HCT116 (cell line): ENCODE measurements at regions not wholly inside any gene's neighbourhood (a gene's known extent, or its start where the extent isn't known, plus 50 kb on each side); places are given as distances from the start of the nearest gene placed in this dataset.

Experiments used
- ATAC-seq: fragments of 200-7000 bp; cut with Tn5 transposase; 2 replicates; pipeline ENCODE4 v1.9.1; 2020; ENCODE audit warnings: mild to moderate bottlenecking, moderate library complexity
- BruUV-seq: library from RNA; stranded (reverse); fragments of 400-500 nt; replicated peaks from 2 replicates; lab custom pipeline; 2021; lab: Mats Ljungman, UMichigan
- CTCF ChIA-PET: fragments of 300-600 bp; sonication (Branson Sonifier 250); formaldehyde crosslinking; loops from one replicate; lab custom pipeline; 2021; ENCODE audit warnings: antibody characterized with exemption; lab: Charles Lee
- POLR2A ChIA-PET: fragments of 300-600, 350-600 bp; sonication (Branson Sonifier 250); formaldehyde crosslinking; loops from one replicate; lab custom pipeline; 2021; ENCODE audit warnings: antibody characterized with exemption; lab: Charles Lee
- RAD21 ChIA-PET, 2 experiments: fragments of 300-600 bp; sonication (Branson Sonifier 250); formaldehyde crosslinking; loops; one replicate each; lab custom pipeline; 2023; ENCODE audit warnings: low total read pairs in 2 of 2; ENCODE audit not compliant: uncharacterized antibody in 2 of 2, unreplicated experiment in 2 of 2, low non-redundant PET in 1 of 2; lab: Charles Lee
- DNase-seq: peaks from one replicate; pipeline ENCODE4 v3.0.0-alpha.2; 2010; ENCODE audit warnings: low read depth, low spot score
- H2AFZ ChIP-seq: fragments of 200-600 bp; shearing (Covaris generic), sonication (generic); 2 replicates; pipeline ENCODE4 v1.6.1; 2017; ENCODE audit warnings: low read depth, mixed run types, mixed read lengths, antibody characterized with exemption, low read length; ENCODE audit not compliant: poor library complexity, severe bottlenecking
- H3K27ac ChIP-seq: 2 replicates; pipeline ENCODE4 v1.5.1; 2012; ENCODE audit warnings: low read depth, low read length
- H3K27me3 ChIP-seq: fragments of 200-600 bp; sonication (generic); 2 replicates; pipeline ENCODE4 v1.6.1; 2016; ENCODE audit warnings: mixed run types, low read length, mixed read lengths; ENCODE audit not compliant: insufficient read depth
- H3K36me3 ChIP-seq, 2 experiments: fragments of 200-500 bp in 1 of 2; fragments of 200-600 bp in 1 of 2; sonication (Bioruptor generic) in 1 of 2; sonication (generic) in 1 of 2; 2 replicates each; pipeline versions ENCODE4 v1.5.1 to v1.6.1; 2014 to 2016; ENCODE audit warnings: low read length in 2 of 2, inconsistent platforms in 1 of 2, mixed read lengths in 1 of 2, mixed run types in 1 of 2; ENCODE audit not compliant: insufficient read depth in 2 of 2, control insufficient read depth in 1 of 2
- H3K4me1 ChIP-seq, 2 experiments: fragments of 200-600 bp in 1 of 2; sonication (generic) in 1 of 2; 2 replicates each; pipeline versions ENCODE4 v1.5.1 to v1.6.1; 2012 to 2017; ENCODE audit warnings: low read length in 2 of 2, inconsistent platforms in 1 of 2, mild to moderate bottlenecking in 1 of 2, mixed read lengths in 1 of 2, mixed run types in 1 of 2, moderate library complexity in 1 of 2; ENCODE audit not compliant: insufficient read depth in 2 of 2, control insufficient read depth in 1 of 2
- H3K4me2 ChIP-seq: fragments of 200-600 bp; sonication (generic); 2 replicates; pipeline ENCODE4 v1.6.1; 2017; ENCODE audit warnings: mixed run types, low read length, mixed read lengths
- H3K4me3 ChIP-seq, 2 experiments: fragments of 200-600 bp in 1 of 2; sonication (generic) in 1 of 2; replicated peaks in 1 of 2; 2 replicates each; pipeline ENCODE4 v1.5.1; 2011 to 2016; ENCODE audit warnings: low read length in 2 of 2, control low read depth in 1 of 2, low read depth in 1 of 2, mild to moderate bottlenecking in 1 of 2, mixed read lengths in 1 of 2, mixed run types in 1 of 2
- H3K79me2 ChIP-seq: fragments of 200-600 bp; sonication (generic); 2 replicates; pipeline ENCODE4 v1.6.1; 2017; ENCODE audit warnings: mild to moderate bottlenecking, mixed run types, low read length, moderate library complexity, mixed read lengths; ENCODE audit not compliant: insufficient read depth
- H3K9ac ChIP-seq: fragments of 200-600 bp; sonication (generic); 2 replicates; pipeline ENCODE4 v1.6.1; 2016; ENCODE audit warnings: low read length, mixed read lengths
- H3K9me2 ChIP-seq: fragments of 200-600 bp; sonication (generic), shearing (Covaris generic); 2 replicates; pipeline ENCODE4 v1.6.1; 2017; ENCODE audit warnings: mixed run types, mild to moderate bottlenecking, moderate library complexity; ENCODE audit not compliant: insufficient read depth
- H3K9me3 ChIP-seq, 2 experiments: fragments of 200-500 bp in 1 of 2; fragments of 200-600 bp in 1 of 2; sonication (Bioruptor generic) in 1 of 2; sonication (generic) in 1 of 2; 2 replicates each; pipeline ENCODE4 v1.6.1; 2014 to 2017; ENCODE audit warnings: low read length in 2 of 2, mixed read lengths in 2 of 2, inconsistent platforms in 1 of 2, low read depth in 1 of 2, mild to moderate bottlenecking in 1 of 2, mixed run types in 1 of 2, moderate library complexity in 1 of 2; ENCODE audit not compliant: control insufficient read depth in 1 of 2, insufficient read depth in 1 of 2
- H4K20me1 ChIP-seq: fragments of 200-600 bp; sonication (generic), shearing (Covaris generic); 2 replicates; pipeline ENCODE4 v1.6.1; 2017; ENCODE audit warnings: mixed run types, mild to moderate bottlenecking, moderate library complexity; ENCODE audit not compliant: insufficient read depth
- CBX3 ChIP-seq: IDR thresholded peaks from 2 replicates; pipeline ENCODE4 v1.6.1; 2012; ENCODE audit warnings: low read depth
- CEBPB ChIP-seq: IDR thresholded peaks from 2 replicates; pipeline ENCODE4 v1.6.1; 2012; ENCODE audit warnings: low read depth
- EGR1 ChIP-seq: IDR thresholded peaks from 2 replicates; pipeline ENCODE4 v1.6.1; 2012; ENCODE audit warnings: low read depth
- ELF1 ChIP-seq: IDR thresholded peaks from 2 replicates; pipeline ENCODE4 v1.6.1; 2012; ENCODE audit warnings: low read depth, borderline replicate concordance
- EZH2 ChIP-seq: fragments of 200-600 bp; sonication (generic); IDR thresholded peaks from 2 replicates; pipeline ENCODE4 v1.6.1; 2017; ENCODE audit warnings: antibody characterized with exemption, mixed run types
- EZH2phosphoT487 ChIP-seq: fragments of 200-600 bp; IDR thresholded peaks from 2 replicates; pipeline ENCODE4 v1.6.1; 2018; ENCODE audit warnings: antibody characterized with exemption, borderline replicate concordance
- FOSL1 ChIP-seq: IDR thresholded peaks from 2 replicates; pipeline ENCODE4 v1.6.1; 2012; ENCODE audit warnings: low read depth
- JUND ChIP-seq: IDR thresholded peaks from 2 replicates; pipeline ENCODE4 v1.6.1; 2012
- POLR2AphosphoS5 ChIP-seq: IDR thresholded peaks from 2 replicates; pipeline ENCODE4 v1.6.1; 2011; ENCODE audit warnings: mild to moderate bottlenecking, low read depth, low read length, moderate library complexity
- RAD21 ChIP-seq: IDR thresholded peaks from 2 replicates; pipeline ENCODE4 v1.6.1; 2012; ENCODE audit warnings: low read depth, mild to moderate bottlenecking
- SP1 ChIP-seq: IDR thresholded peaks from 2 replicates; pipeline ENCODE4 v1.6.1; 2012; ENCODE audit warnings: low read depth
- TCF7L2 ChIP-seq: IDR thresholded peaks from 2 replicates; pipeline ENCODE4 v1.7.0; 2011; ENCODE audit warnings: borderline replicate concordance, inconsistent platforms; ENCODE audit not compliant: insufficient read depth, insufficient read length; ENCODE audit errors: extremely low read depth
- ZFX ChIP-seq: fragments of 450-650 bp; IDR thresholded peaks from 2 replicates; pipeline ENCODE4 v1.6.1; 2017
- intact Hi-C: fragments of 100-400 bp; cut with micrococcal nuclease; formaldehyde crosslinking; loops from 2 replicates; pipeline ENCODE4 v1.10.0; 2022
- TF ChIP-seq, protein P1 (sequence below): IDR thresholded peaks from 2 replicates; pipeline ENCODE4 v1.6.1; 2012
- TF ChIP-seq, protein P2 (sequence below): IDR thresholded peaks from 2 replicates; pipeline ENCODE4 v1.6.1; 2011; ENCODE audit warnings: mild to moderate bottlenecking, low read length, moderate library complexity; ENCODE audit not compliant: insufficient replicate concordance; ENCODE audit errors: extremely low read depth
- TF ChIP-seq, protein P3 (sequence below): IDR thresholded peaks from 2 replicates; pipeline ENCODE4 v1.6.1; 2012
- TF ChIP-seq, protein P4 (sequence below), 3 experiments: fragments of 200-600 bp in 1 of 3; sonication (generic) in 1 of 3; IDR thresholded peaks in 2 of 3; conservative IDR thresholded peaks in 1 of 3; 2 replicates each; pipeline ENCODE4 v1.5.1; 2012 to 2017; ENCODE audit warnings: low read depth in 2 of 3, low read length in 2 of 3, antibody characterized with exemption in 1 of 3, borderline replicate concordance in 1 of 3, control low read depth in 1 of 3, mild to moderate bottlenecking in 1 of 3, mixed read lengths in 1 of 3, mixed run types in 1 of 3, moderate library complexity in 1 of 3; ENCODE audit not compliant: insufficient read depth in 1 of 3

DNA sequence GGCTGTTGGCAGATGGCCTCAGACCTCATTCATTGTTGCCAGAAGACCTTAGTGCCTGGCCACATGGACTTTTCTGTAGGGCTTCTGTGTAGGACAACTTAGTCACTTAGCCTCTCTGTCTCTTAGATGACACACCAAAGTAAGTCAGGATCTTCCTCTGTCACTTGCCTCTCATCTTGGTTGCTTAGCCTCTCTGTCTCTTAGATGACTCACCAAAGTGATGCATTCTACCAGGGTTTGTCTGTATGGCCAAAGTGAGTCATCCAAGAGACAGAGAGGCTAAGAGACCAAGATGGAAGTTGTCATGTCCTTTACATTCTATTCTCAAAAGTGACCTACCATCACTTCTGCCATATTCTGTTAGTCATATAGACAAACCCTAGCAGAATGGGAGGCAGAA lies 255.9 kb upstream of the DEFB112 start:
- BruUV-seq = no TSS peak
- ChIA-PET CTCF (no interaction called here), RAD21 (no interaction called here), POLR2A (no interaction called here)
- Histone ChIP-seq H3K4me2 (no peak overlapping the region), H3K9me2 (no peaks in the 10 kb centered on the region), H3K9ac (no peak overlapping the region), H3K27ac (no peak overlapping the region), H3K4me1 (no peaks in the 10 kb centered on the region), H3K27me3 (no peaks in the 10 kb centered on the region), H3K36me3 (no peaks in the 10 kb centered on the region; a peak in 1 of 4 replicates), H4K20me1 (no peaks in the 10 kb centered on the region), H2AFZ (no peak overlapping the region), H3K9me3 (peaks cover 4 to 7% of the 10 kb centered on the region in 2 experiments; a peak in 2 of 4 replicates), H3K79me2 (no peaks in the 10 kb centered on the region), H3K4me3 (no peak overlapping the region)
- ATAC-seq = no peak
- intact Hi-C loops = no loop called here
- DNase-seq = no peak
- TF ChIP-seq CBX3 (no peak), ZFX (no peak), FOSL1 (no peak), EGR1 (no peak), EZH2phosphoT487 (no peak), EZH2 (no peak), ELF1 (no peak), RAD21 (no peak), POLR2AphosphoS5 (no peak), JUND (no peak), TCF7L2 (no peak), SP1 (no peak), CEBPB (no peak)
- TF ChIP-seq, protein P1, sequence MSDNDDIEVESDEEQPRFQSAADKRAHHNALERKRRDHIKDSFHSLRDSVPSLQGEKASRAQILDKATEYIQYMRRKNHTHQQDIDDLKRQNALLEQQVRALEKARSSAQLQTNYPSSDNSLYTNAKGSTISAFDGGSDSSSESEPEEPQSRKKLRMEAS = no peak
- TF ChIP-seq, protein P2, sequence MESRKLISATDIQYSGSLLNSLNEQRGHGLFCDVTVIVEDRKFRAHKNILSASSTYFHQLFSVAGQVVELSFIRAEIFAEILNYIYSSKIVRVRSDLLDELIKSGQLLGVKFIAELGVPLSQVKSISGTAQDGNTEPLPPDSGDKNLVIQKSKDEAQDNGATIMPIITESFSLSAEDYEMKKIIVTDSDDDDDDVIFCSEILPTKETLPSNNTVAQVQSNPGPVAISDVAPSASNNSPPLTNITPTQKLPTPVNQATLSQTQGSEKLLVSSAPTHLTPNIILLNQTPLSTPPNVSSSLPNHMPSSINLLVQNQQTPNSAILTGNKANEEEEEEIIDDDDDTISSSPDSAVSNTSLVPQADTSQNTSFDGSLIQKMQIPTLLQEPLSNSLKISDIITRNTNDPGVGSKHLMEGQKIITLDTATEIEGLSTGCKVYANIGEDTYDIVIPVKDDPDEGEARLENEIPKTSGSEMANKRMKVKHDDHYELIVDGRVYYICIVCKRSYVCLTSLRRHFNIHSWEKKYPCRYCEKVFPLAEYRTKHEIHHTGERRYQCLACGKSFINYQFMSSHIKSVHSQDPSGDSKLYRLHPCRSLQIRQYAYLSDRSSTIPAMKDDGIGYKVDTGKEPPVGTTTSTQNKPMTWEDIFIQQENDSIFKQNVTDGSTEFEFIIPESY = no peak
- TF ChIP-seq, protein P3, sequence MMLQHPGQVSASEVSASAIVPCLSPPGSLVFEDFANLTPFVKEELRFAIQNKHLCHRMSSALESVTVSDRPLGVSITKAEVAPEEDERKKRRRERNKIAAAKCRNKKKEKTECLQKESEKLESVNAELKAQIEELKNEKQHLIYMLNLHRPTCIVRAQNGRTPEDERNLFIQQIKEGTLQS = no peak
- TF ChIP-seq, protein P4, sequence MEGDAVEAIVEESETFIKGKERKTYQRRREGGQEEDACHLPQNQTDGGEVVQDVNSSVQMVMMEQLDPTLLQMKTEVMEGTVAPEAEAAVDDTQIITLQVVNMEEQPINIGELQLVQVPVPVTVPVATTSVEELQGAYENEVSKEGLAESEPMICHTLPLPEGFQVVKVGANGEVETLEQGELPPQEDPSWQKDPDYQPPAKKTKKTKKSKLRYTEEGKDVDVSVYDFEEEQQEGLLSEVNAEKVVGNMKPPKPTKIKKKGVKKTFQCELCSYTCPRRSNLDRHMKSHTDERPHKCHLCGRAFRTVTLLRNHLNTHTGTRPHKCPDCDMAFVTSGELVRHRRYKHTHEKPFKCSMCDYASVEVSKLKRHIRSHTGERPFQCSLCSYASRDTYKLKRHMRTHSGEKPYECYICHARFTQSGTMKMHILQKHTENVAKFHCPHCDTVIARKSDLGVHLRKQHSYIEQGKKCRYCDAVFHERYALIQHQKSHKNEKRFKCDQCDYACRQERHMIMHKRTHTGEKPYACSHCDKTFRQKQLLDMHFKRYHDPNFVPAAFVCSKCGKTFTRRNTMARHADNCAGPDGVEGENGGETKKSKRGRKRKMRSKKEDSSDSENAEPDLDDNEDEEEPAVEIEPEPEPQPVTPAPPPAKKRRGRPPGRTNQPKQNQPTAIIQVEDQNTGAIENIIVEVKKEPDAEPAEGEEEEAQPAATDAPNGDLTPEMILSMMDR (IDR thresholded peaks at IDR 0.05 in 2 of 3, conservative IDR thresholded peaks at IDR 0.05 in 1 of 3; ENCODE audit: borderline replicate concordance in 1 of 3, insufficient read depth in 1 of 3, low read depth in 2 of 3, low read length in 2 of 3) = no peak
